Prostate gland (tissue), 2 donors: ENCODE measurements at regions not wholly inside any gene's neighbourhood (a gene's known extent, or its start where the extent isn't known, plus 50 kb on each side); places are given as distances from the start of the nearest gene placed in this dataset.
"Not testable (repeated sequence)": the region's sequence is repeated elsewhere in the genome, so short reads cannot be mapped to it uniquely, and the experiment has no call there.

Experiments
- DNase-seq: peaks from one replicate; pipeline ENCODE4 v3.0.0-alpha.2; 2019; ENCODE audit warnings: low spot score
- H3K27ac ChIP-seq, 2 donors: fragments of 200-600 bp; sonication (generic); 2 replicates each; pipeline ENCODE4 v1.5.1; 2017 to 2019
- H3K27me3 ChIP-seq: fragments of 200-600 bp; sonication (generic); replicated peaks from 2 replicates; pipeline ENCODE4 v1.5.1; 2019; ENCODE audit not compliant: insufficient read depth
- H3K36me3 ChIP-seq, 2 donors: fragments of 200-600 bp; sonication (generic); 1 replicate in 1 of 2; 2 replicates in 1 of 2; pipeline versions ENCODE4 v1.5.1 to v1.8.1; 2017 to 2019
- H3K4me1 ChIP-seq: fragments of 200-600 bp; sonication (generic); replicated peaks from 2 replicates; pipeline ENCODE4 v1.5.1; 2019
- H3K4me3 ChIP-seq, 2 donors: fragments of 200-600 bp; sonication (generic); 2 replicates each; pipeline ENCODE4 v1.5.1; 2017 to 2019
- H3K9me3 ChIP-seq: fragments of 200-600 bp; sonication (generic); 2 replicates; pipeline ENCODE4 v1.5.1; 2017
- CTCF ChIP-seq, 4 experiments: fragments of 200-600 bp in 2 of 4; fragments of 450-650 bp in 2 of 4; sonication (generic) in 2 of 4; IDR thresholded peaks; 1 replicate in 3 of 4; 2 replicates in 1 of 4; pipeline ENCODE4 v1.5.1; 2016 to 2019; ENCODE audit warnings: antibody characterized with exemption in 4 of 4, mild to moderate bottlenecking in 2 of 4, moderate library complexity in 2 of 4
- POLR2A ChIP-seq: fragments of 450-650 bp; IDR thresholded peaks from one replicate; pipeline ENCODE4 v1.6.1; 2016; ENCODE audit warnings: antibody characterized with exemption, mild to moderate bottlenecking
- POLR2AphosphoS5 ChIP-seq: sonication (generic); formaldehyde crosslinking; IDR thresholded peaks from one replicate; pipeline ENCODE4 v1.6.1; 2017; ENCODE audit warnings: antibody characterized with exemption
- WGBS: methylation state at CpG from one replicate; pipeline ENCODE4 v1.1.5; 2018; 5-methylcytosine and 5-hydroxymethylcytosine counted together
- intact Hi-C: fragments of 100-400 bp; cut with DNase I; formaldehyde crosslinking; loops from one replicate; pipeline ENCODE4 v1.14.2; 2022

- Histone ChIP-seq H3K27me3 (no peaks in the 10 kb centered on the region), H3K4me1 (peaks cover 1% of the 10 kb centered on the region), H3K9me3 (no peaks in the 10 kb centered on the region), H3K27ac (no peak overlapping the region), H3K36me3 (no peaks in the 10 kb centered on the region), H3K4me3 (no peak overlapping the region)
- TF ChIP-seq POLR2AphosphoS5 = no peak
- TF ChIP-seq POLR2A = no peak
- TF ChIP-seq CTCF (IDR thresholded peaks at IDR 0.05) = no peak
- DNase-seq = no peak
- 95% methylated on average over 7 of the region's 7 CpGs for WGBS
- intact Hi-C loops = no loop called here
These were observed 58.2 kb upstream of the TNFAIP3 start for GRCh38 chr6:137808836-137809315.

GRCh38 chr6:137809895-137810553 lies 57.0 kb upstream of the TNFAIP3 start:
- H3K4me3 ChIP-seq, H3K9me3 ChIP-seq, DNase-seq, H3K27ac ChIP-seq, intact Hi-C loops, H3K4me1 ChIP-seq, H3K27me3 ChIP-seq, H3K36me3 ChIP-seq: not testable (repeated sequence)
- WGBS = 76% methylated on average over 7 of the region's 7 CpGs

- WGBS = 97% methylated on average over 4 of the region's 4 CpGs
- no peak for TF ChIP-seq POLR2A
- no peak for TF ChIP-seq CTCF (IDR thresholded peaks at IDR 0.05)
- no peak for TF ChIP-seq POLR2AphosphoS5
- intact Hi-C loops = no loop called here
- no peaks in the 10 kb centered on the region for H3K36me3 ChIP-seq
- no peak for DNase-seq
- H3K27me3 ChIP-seq = no peaks in the 10 kb centered on the region
- H3K4me3 ChIP-seq = no peak overlapping the region
- no peaks in the 10 kb centered on the region for H3K9me3 ChIP-seq
- no peaks in the 10 kb centered on the region for H3K4me1 ChIP-seq
- no peak overlapping the region for H3K27ac ChIP-seq
These were observed 56.4 kb upstream of the TNFAIP3 start for GRCh38 chr6:137810554-137811120.

- DNase-seq = peak; percentile 49
- H3K9me3 ChIP-seq = no peaks in the 10 kb centered on the region
- no peaks in the 10 kb centered on the region for H3K27me3 ChIP-seq
- WGBS = 50% methylated on average over 13 of the region's 13 CpGs
- intact Hi-C loops = no loop called here
- TF ChIP-seq POLR2AphosphoS5 (peak; percentile 74), CTCF (IDR thresholded peaks at IDR 0.05) (no peak)
- H3K4me3 ChIP-seq = no peak overlapping the region
- H3K36me3 ChIP-seq = no peaks in the 10 kb centered on the region
- no peak overlapping the region for H3K27ac ChIP-seq
- no peaks in the 10 kb centered on the region for H3K4me1 ChIP-seq
These were observed 55.7 kb upstream of the TNFAIP3 start for GRCh38 chr6:137811121-137811915.

GRCh38 chr6:137811916-137812553 lies 55.0 kb upstream of the TNFAIP3 start:
- H3K4me3 ChIP-seq = no peak overlapping the region
- H3K9me3 ChIP-seq = no peaks in the 10 kb centered on the region
- DNase-seq = no peak
- WGBS = 81% methylated on average over 6 of the region's 6 CpGs
- no peaks in the 10 kb centered on the region for H3K4me1 ChIP-seq
- no peak overlapping the region for H3K27ac ChIP-seq
- H3K36me3 ChIP-seq = no peaks in the 10 kb centered on the region
- intact Hi-C loops = no loop called here
- TF ChIP-seq POLR2AphosphoS5 = no peak
- no peak for TF ChIP-seq CTCF (IDR thresholded peaks at IDR 0.05)
- no peak for TF ChIP-seq POLR2A
- H3K27me3 ChIP-seq = no peaks in the 10 kb centered on the region
